Thymus (tissue), 11 donors: ENCODE measurements at regions not wholly inside any gene's neighbourhood (a gene's known extent, or its start where the extent isn't known, plus 50 kb on each side); places are given as distances from the start of the nearest gene placed in this dataset.

Experiments used
- DNase-seq, 9 donors: peaks; one replicate each; pipeline ENCODE4 v3.0.0-alpha.2; 2013; ENCODE audit warnings: low spot score in 9 of 9, low read depth in 6 of 9, missing footprints in 1 of 9
- H3K27ac ChIP-seq, 2 donors: one replicate each; pipeline ENCODE4 v1.5.1; 2013; ENCODE audit warnings: control low read depth in 1 of 2, low read depth in 1 of 2, low read length in 1 of 2, mild to moderate bottlenecking in 1 of 2, moderate library complexity in 1 of 2
- H3K27me3 ChIP-seq, 2 donors: one replicate each; pipeline ENCODE4 v1.5.1; 2013; ENCODE audit warnings: low read length in 1 of 2; ENCODE audit not compliant: control insufficient read depth in 2 of 2, insufficient read depth in 1 of 2
- H3K36me3 ChIP-seq, 2 donors: one replicate each; pipeline ENCODE4 v1.5.1; 2013; ENCODE audit warnings: low read length in 1 of 2, mild to moderate bottlenecking in 1 of 2, moderate library complexity in 1 of 2; ENCODE audit not compliant: control insufficient read depth in 2 of 2, insufficient read depth in 2 of 2
- H3K4me1 ChIP-seq, 2 donors: one replicate each; pipeline ENCODE4 v1.5.1; 2013; ENCODE audit warnings: low read length in 2 of 2; ENCODE audit not compliant: control insufficient read depth in 2 of 2, insufficient read depth in 2 of 2
- H3K4me3 ChIP-seq, 2 donors: one replicate each; pipeline ENCODE4 v1.5.1; 2013; ENCODE audit warnings: low read length in 2 of 2, control low read depth in 1 of 2, mild to moderate bottlenecking in 1 of 2
- H3K9me3 ChIP-seq, 2 donors: one replicate each; pipeline ENCODE4 v1.5.1; 2013; ENCODE audit warnings: low read length in 1 of 2, mild to moderate bottlenecking in 1 of 2; ENCODE audit not compliant: control insufficient read depth in 2 of 2, insufficient read depth in 1 of 2
- WGBS: extraction: QIAGEN DNeasy Blood & Tissue Kit; methylation state at CpG from one replicate; pipeline ENCODE4 v1.1.7; 2013; 5-methylcytosine and 5-hydroxymethylcytosine counted together
- donor health status: healthy.

- WGBS: 96% methylated on average over 9 of the region's 9 CpGs
- no peak for DNase-seq
- no peaks in the 10 kb centered on the region for H3K27me3 ChIP-seq
- no peak overlapping the region for H3K27ac ChIP-seq
- peaks cover 0 to 1% of the 10 kb centered on the region in 2 donors for H3K9me3 ChIP-seq
- no peaks in the 10 kb centered on the region for H3K36me3 ChIP-seq
- no peaks in the 10 kb centered on the region for H3K4me1 ChIP-seq
- no peak overlapping the region for H3K4me3 ChIP-seq
Observed at GRCh38 chr10:130666215-130666614, 530.0 kb downstream of the GLRX3 start.

- Histone ChIP-seq H3K4me1 (no peaks in the 10 kb centered on the region), H3K27me3 (no peaks in the 10 kb centered on the region), H3K4me3 (no peak overlapping the region), H3K36me3 (no peaks in the 10 kb centered on the region), H3K27ac (no peak overlapping the region), H3K9me3 (no peaks in the 10 kb centered on the region)
- DNase-seq: no peak
- WGBS: 54% methylated on average over 6 of the region's 6 CpGs
Observed at GRCh38 chr10:130686689-130687300, 550.6 kb downstream of the GLRX3 start.

- DNase-seq: no peak
- 89% methylated on average over 5 of the region's 5 CpGs for whole genome bisulfite sequencing
- H3K4me3 ChIP-seq: no peak overlapping the region
- H3K27ac ChIP-seq: no peak overlapping the region
- H3K4me1 ChIP-seq: no peaks in the 10 kb centered on the region
- no peaks in the 10 kb centered on the region for H3K27me3 ChIP-seq
- no peaks in the 10 kb centered on the region for H3K9me3 ChIP-seq
- H3K36me3 ChIP-seq: no peaks in the 10 kb centered on the region
Observed at GRCh38 chr10:130687566-130687965, 551.4 kb downstream of the GLRX3 start.

GRCh38 chr10:130689743-130690626, 553.8 kb downstream of the GLRX3 start:
- no peaks in the 10 kb centered on the region for H3K9me3 ChIP-seq
- no peak for DNase-seq
- 84% methylated on average over 15 of the region's 15 CpGs for WGBS
- no peaks in the 10 kb centered on the region for H3K4me1 ChIP-seq
- no peak overlapping the region for H3K27ac ChIP-seq
- no peaks in the 10 kb centered on the region for H3K36me3 ChIP-seq
- H3K4me3 ChIP-seq: no peak overlapping the region
- H3K27me3 ChIP-seq: no peaks in the 10 kb centered on the region

DNA sequence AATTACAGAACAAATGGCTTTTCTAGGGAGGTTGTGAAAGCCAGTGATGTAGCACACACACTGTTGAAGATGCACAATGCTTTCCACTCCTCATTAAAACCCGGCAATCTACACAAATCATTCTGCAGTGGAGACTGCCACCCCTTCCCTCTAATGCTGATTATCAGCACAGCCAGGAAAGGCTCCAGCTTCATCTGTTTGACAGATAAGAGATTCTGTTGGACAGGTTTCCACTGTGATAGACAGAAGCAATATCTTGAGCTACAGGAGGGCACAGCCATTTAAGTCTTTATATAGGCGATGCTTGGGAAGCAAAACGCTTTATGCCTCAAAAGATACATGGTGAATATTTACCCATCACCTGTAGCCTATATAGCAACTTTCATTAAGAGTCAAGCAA, 555.6 kb downstream of the GLRX3 start:
- Histone ChIP-seq H3K27ac (no peak overlapping the region), H3K9me3 (no peaks in the 10 kb centered on the region), H3K4me3 (no peak overlapping the region), H3K27me3 (no peaks in the 10 kb centered on the region), H3K36me3 (no peaks in the 10 kb centered on the region), H3K4me1 (no peaks in the 10 kb centered on the region)
- DNase-seq: no peak
- WGBS: 79% methylated on average over 3 of the region's 3 CpGs

- DNase-seq: no peak
- Histone ChIP-seq H3K36me3 (no peaks in the 10 kb centered on the region), H3K9me3 (no peaks in the 10 kb centered on the region), H3K4me1 (no peaks in the 10 kb centered on the region), H3K4me3 (no peak overlapping the region), H3K27me3 (no peaks in the 10 kb centered on the region), H3K27ac (no peak overlapping the region)
- 97% methylated on average over 9 of the region's 9 CpGs for WGBS
Observed at GRCh38 chr10:130696870-130697269, 560.7 kb downstream of the GLRX3 start.

GRCh38 chr10:130707389-130707979, 571.3 kb downstream of the GLRX3 start:
- no peak overlapping the region for H3K27ac ChIP-seq
- no peaks in the 10 kb centered on the region for H3K36me3 ChIP-seq
- no peaks in the 10 kb centered on the region for H3K9me3 ChIP-seq
- no peaks in the 10 kb centered on the region for H3K4me1 ChIP-seq
- no peaks in the 10 kb centered on the region for H3K27me3 ChIP-seq
- H3K4me3 ChIP-seq: no peak overlapping the region
- no peak for DNase-seq
- 83% methylated on average over 7 of the region's 7 CpGs for WGBS

DNA sequence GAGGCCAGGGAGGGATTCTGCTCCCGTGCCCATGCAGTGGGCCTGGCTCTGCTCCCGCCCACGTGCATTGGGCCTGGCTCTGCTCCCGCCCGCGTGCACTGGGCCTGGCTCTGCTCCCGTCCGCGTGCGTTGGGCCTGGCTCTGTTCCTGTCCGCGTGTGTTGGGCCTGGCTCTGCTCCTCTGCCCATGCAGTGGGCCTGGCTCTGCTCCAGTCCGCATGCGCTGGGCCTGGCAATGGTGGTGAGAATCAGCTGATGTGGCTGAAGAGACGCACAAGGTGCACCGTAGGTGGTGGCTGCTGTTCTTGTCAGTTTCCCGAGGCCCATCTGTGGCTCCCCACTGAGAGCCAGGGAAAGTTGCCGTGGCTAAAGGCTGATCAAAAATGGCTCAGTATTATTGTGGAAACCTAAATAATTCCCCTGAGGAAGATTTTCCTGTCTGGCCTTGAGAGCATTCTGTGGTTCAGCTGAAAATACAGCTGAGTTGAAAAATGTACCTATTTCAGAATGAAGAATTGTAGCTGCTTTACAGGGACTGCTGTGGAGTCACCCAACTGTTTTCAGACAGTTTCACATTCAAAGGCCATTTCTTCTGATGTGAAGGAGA, 572.4 kb downstream of the GLRX3 start:
- Histone ChIP-seq H3K27ac (no peak overlapping the region), H3K4me3 (no peak overlapping the region), H3K4me1 (no peaks in the 10 kb centered on the region), H3K9me3 (no peaks in the 10 kb centered on the region), H3K27me3 (no peaks in the 10 kb centered on the region), H3K36me3 (no peaks in the 10 kb centered on the region)
- DNase-seq: no peak
- 95% methylated on average over 18 of the region's 18 CpGs for WGBS

DNA sequence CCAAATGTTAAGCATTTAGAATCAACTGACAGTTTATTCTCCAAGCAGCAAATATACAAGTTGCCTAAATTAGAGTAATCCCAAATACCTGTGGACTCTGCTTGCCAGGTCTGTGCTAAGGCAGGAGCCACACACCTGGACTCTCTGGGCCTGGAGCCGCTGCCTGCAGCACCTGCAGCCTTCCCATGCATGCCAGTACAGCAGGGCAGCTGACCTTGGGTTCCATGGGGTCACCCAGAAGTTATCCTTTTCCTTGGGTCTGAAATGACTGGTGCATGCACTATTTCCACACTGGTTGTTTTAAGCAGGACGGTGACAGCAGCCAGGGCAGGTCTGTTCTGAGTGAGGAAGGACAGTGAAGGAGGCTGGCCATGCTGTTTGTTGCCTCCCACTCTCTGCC, 573.2 kb downstream of the GLRX3 start:
- H3K27ac ChIP-seq: no peak overlapping the region
- H3K27me3 ChIP-seq: no peaks in the 10 kb centered on the region
- no peak for DNase-seq
- H3K9me3 ChIP-seq: no peaks in the 10 kb centered on the region
- WGBS: 75% methylated on average over 2 of the region's 2 CpGs
- no peaks in the 10 kb centered on the region for H3K36me3 ChIP-seq
- no peaks in the 10 kb centered on the region for H3K4me1 ChIP-seq
- no peak overlapping the region for H3K4me3 ChIP-seq
